ENCODE measurements at regions not wholly inside any gene's neighbourhood (a gene's known extent, or its start where the extent isn't known, plus 50 kb on each side); places are given as distances from the start of the nearest gene placed in this dataset.
"Not testable (repeated sequence)": the region's sequence is repeated elsewhere in the genome, so short reads cannot be mapped to it uniquely, and the experiment has no call there.

DNA sequence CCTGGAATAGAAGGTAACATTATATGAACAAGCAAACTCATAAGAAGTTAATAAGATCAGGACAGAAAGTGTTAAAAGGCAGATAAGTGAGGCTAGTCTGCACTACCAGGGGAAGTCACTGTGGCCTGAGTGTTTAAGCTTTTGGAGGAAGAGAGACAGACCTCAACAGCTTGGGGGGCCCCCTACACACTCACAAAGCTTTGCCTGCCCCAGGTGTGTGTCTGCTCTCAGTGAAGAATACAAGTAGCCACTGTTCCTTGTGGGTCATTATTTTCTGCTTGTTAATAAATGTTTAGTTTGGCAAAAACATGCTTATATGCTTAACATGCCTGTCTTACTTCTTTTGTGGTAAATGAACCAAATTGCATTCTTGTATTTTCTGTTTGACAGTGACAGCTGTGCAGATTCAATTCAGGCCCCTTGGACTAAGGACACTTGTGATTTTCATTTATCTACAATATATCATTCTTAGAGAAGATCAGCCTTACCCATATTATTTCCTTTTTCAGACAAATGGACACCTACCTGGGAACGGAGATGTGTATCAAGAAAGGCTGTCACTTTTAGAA is 50.7 kb upstream of the C12orf71 start:
- no peak for DNase-seq

DNA sequence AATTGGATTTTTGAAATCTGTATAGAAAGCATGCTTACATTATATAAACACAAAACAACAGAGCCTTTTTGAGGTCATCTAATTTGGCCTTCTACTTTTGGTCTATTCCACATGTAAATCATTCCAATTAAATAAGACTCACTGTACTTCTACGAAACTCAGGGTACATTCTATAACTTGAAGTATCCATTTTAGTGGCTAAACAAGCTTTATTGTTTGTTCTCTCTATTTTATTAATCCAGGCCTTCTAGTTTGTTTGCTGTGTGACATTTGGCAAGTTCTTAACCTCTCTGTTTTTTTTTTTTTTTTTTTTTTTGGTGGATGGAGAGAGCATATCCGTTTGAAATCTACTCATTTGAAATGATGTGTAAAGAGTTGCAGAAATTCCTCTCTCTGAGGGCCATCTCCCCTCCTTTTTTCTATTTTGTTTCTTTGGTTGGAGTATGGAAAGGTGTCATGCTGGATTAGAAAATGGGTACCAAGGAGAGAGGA is 58.1 kb upstream of the C12orf71 start:
- no peak for DNase-seq

DNA sequence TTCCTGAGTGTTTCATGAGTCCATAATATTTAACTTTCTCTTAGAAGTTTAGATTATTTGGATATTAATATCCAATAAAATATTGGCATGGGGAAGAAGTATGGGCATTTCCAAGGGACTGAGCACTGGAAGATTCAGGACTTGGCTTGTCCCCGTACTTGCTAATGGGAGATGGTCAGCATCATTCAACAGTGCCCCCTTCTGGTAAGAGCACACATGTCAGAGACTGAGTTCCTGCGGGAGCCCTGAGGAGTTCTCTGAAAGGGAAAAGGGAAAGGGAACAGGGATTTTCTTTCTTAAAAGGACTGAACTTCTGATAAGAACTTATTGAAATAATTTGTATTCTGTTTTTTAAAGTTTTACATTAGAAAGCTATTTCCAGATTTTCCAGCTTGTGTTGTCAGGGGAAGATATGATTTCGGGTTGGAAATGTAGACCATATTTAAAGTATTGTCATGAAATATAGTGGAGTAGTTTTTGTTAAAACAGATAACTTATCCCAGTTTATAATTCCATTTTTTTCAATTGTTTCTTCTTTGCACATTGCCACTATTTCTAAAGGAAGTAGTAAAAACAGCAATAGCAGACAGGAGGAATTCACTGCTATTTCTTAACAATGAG is 59.8 kb upstream of the C12orf71 start:
- DNase-seq: peak; percentile 5 to 64

DNA sequence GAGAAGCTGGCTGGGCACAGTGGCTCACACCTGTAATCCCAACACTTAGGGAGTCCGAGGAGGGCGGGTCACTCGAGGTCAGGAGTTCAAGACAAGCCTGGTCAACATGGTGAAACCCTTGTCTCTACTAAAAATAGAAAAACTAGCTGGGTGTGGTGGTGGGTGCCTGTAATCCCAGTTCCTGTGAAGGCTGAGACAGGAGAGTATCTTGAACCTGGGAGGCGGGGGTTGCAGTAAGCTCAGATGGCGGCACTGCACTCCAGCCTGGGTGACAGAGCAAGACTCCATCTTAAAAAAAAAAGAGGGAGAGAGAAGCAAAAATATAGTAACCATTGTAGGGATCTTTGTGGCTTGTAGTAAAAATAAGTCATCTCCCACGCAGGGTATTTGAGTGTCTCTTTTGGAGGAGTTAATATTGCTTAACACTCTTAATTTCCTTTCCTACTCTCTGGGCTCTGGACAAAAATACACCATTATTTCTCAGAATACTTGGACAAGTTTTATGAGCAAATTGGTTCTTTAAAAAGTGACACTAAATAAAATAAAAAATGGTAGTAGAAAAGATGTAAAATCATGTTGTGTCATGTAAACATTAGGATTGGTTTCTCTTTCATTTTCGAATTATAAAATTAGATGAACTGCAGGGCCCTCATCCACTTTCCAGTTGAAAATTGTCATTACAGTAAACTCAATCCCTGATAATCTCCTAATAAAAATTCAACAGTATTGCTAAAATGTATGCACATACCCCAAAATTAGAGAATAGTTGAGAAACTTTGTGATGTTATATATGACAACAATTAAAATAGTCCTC is 61.1 kb upstream of the C12orf71 start:
- no peak for DNase-seq

DNA sequence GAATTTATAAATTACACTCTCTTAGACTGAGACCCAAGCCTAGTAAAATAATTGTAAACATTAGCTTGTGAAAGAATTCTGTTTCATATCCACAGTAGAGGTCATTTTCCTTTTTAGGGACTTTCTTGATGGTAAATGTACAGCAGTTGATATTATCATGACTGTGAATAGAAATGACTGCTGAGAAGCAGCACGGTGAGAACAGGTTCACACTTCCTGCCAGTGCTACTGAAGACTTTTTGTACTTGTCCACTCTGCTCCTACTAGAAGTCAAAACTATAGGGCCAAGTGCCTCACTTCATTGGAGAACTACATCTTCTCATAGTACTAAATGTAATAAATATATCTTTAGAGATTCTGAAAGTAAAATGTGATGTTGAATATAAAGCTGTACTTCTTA is 63.3 kb upstream of the C12orf71 start:
- not testable (repeated sequence) for DNase-seq

DNA sequence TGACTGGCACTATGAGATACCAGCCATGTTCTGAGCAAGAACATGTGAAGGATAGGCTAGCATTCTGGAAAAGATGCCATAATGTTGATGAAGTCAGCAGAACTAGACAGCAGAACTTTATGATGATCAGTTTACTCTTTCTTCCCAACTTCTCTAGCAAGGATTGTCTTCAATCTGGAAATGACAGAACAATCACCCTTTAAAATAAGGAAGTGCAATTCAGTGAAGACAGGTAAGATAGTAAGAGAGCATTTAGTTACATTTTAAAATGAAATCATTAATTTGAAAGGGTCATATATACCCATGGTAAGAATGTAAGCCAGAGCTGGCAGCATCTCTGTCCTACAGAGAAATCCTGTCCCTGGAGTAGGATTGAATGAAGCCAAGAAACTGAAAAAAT is 66.0 kb upstream of the C12orf71 start:
- no peak for DNase-seq

DNA sequence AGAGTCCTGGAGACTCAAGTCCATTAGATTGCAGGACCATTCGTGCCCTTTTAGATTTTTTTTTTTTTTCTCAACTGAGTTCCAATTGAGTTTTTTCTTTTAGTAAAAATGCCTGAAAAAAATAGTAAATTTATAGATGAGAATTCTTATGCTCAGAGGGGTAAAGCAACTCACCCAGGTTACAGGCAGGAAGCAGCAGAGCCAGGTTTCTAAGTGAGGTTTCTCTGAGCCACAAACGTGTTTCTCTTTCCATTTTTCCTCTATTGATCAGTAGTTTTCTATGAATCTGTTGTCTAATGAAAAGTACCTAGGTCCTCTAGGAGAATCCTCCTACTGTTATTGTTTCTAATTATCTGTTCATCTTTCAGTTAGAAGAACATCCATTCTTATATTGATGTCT is 66.4 kb upstream of the C12orf71 start:
- DNase-seq: no peak

DNA sequence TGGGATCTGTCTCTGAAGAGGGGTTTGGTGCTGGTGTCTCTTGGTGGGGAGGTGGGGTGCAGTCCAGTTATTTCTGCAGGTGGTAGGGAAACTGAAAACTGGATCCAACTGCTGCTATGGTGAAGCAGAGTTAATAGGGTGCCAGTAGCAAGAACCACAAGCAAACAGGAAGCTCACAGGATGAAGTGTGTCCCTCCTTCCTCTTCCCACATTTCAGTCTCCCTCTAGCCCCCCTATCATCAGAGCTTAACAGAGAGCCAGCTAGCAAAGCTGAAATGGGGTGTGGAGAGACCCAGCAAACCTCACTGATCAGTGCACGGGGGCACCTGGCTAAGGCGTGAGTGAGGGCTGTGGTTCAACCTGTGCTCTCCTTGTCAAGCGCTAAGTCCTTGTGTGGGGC is 69.1 kb upstream of the C12orf71 start:
- no peak for DNase-seq

DNA sequence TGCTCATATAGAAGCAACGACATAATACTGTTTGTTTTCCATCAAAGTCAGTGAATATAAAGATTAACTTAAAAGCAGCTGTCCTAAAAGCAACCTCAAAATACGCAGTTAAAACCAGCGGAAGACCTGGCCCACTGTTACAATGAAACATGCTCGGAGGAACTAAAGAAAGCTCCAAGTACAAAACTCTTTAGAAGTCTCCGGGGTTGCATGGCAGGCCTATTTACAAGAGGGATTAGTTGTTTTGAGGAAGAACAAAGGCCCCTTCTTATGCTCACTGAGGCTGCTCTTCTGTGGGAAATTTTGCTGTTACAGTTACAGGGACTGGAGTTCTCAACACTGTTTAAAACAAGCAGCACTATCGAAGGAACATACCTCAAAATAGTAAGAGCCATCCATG is 75.9 kb upstream of the C12orf71 start:
- DNase-seq: no peak

DNA sequence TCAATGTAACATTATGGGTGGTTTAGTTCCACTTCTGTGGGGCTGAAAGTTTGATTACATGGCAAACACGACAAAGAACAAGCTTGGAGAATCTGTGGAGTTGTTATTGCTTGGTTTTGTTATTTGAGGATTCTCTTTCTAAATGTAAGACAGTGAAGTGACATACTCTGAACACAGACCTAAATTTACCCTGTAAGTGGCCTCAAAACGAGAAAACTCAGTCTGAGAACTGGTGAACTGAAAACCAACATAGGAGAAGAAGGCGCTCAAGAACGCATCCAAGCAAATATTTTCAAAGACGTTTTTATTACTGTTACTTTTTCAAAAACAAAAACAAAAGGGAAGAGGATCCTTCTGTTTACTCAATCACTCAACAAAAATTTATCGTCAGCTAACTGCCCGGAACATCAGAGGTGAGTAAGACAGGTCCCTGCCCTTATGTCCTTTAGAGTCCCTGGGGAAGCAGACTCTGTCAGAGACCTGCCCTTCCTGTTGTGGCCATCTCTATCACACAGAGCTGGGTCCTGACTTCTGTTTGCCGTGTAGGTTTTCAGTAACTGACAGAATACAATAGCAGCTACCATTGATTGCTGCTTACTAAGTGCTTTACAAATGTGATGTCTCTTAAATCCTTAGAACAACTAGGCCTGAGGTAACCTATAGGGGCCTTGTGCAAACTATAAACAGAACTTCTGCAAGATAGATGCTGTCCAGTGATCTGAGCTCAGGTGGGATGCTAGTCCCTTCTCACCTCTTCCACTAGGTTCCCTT is 79.3 kb upstream of the C12orf71 start:
- DNase-seq: no peak

DNA sequence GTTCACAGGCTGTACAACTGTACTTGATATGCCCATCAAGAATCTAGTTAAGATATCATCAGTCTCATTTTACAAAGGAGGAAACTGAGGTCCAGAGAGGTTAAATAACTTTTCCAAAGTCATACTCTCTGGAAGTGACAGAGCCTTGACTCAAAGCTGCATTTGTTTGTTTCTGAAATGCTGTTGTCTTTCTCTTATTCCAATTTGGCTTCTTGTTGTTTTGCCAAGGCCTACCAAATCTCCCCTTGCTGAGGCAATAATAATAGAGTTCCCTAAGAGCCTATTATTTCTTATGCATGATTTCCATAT is 79.8 kb upstream of the C12orf71 start:
- no peak for DNase-seq

DNA sequence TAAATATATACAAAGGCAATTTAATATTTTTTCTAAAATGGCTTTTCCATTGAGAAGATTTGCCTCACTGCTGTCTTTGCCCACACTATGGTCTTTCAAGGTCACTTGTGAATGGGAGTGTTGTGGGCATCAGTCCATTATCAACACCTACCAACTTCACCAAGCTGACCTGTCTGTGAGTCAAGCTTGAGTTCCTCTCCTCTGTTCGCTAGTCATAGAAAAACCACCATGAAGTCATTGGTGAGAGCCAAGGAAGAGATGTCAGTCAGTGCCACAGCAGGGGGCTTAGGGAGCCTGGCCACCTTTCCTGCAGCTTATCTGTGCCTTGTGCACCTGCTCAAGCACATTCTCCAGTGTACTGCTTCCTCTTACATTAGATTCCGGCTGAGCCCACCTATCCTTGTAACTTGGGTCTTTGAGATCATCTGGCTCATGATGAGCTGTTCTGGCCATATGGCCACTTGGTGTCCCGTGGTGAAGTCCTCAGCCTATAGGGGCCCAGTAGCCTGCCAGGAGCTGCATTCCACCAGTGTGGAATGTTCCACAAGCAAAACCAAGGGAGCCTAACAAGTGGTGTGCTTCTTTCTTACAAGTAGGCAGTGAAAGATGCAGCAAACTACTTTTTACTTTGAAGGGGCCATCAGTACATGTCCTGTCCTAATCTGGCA is 80.8 kb upstream of the C12orf71 start:
- DNase-seq: peak; percentile 66 to 86

DNA sequence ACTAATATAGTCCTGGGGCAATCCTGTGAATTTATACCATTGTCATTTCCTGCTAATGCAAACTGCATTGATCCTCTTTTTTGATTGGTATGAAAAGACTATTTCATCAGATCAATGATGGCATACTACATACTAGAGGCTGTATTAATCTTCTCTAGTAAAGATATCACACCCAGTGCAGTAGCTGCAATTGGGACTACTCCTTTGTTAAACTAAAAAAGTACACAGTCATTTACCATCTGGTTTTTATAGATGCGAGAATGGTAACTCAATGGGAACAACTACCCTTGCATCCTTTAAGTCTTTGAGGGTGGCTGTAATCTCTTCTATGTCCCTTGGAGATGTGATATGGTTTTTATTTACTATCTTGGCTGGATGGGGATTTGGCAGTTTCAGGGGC is 80.2 kb upstream of the STK38L start:
- peak in 1 of 2 experiments; percentile 60 for DNase-seq

DNA sequence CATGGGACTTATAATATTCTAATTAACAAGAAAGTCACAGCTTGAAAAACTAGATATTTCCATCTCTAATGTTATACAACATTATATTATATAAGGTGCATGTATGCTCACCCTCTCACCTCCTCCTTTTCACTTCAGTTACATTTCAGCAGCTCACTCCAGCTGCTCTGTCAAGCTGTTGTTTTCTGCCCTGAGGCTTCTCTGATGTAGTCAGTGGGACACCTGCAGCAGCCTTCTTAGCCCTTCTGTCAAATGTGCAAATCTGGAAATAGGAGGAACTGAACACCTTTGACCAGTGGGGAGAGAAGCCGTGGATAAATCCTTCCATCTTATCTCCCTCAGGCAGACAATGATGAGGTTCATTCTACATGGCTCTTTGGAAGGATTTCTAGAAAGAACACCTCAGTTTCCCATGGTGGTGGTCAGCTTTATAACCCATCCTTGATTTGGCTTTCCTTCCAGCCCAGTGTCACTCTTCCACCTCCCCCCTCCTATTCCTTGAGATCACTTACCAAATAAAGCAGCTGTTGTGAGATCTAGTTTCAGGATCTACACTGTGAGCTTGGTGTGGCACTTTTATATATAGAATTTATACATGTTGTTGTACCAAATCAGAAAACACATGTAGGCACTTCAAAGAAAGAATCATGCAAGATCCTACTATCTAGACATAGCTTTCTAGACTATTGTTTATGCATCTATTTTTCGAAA is 79.6 kb upstream of the STK38L start:
- peak; percentile 75 to 90 for DNase-seq

DNA sequence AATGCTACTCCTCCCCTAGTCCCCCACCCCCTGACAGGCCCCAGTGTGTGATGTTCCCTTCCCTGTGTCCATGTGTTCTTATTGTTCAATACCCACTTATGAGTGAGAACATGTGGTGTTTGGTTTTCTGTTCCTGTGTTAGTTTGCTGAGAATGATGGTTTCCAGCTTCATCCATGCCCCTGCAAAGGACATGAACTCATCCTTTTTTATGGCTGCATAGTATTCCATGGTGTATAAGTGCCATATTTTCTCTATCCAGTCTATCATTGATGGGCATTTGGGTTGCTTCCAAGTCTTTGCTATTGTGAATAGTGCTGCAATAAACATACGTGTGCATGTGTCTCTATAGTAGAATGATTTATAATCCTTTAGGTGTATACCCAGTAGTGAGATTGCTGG is 78.1 kb upstream of the STK38L start:
- not testable (repeated sequence) for DNase-seq

DNA sequence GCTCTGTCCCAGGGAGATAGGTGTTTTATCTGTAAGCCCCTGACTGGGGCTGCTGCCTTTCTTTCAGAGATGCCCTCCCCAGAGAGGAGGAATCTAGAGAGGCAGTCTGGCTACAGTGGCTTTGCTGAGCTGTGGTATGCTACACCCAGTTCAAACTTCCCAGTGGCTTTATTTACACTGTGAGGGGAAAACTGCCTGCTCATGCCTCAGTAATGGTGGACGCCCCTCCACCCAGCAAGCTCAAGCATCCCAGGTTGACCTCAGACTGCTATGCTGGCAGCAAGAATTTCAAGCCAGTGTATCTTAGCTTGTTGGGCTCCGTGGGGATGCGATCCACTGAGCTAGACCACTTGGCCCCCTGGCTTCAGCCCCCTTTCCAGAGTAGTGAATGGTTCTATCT is 72.6 kb upstream of the STK38L start:
- DNase-seq: not testable (repeated sequence)

DNA sequence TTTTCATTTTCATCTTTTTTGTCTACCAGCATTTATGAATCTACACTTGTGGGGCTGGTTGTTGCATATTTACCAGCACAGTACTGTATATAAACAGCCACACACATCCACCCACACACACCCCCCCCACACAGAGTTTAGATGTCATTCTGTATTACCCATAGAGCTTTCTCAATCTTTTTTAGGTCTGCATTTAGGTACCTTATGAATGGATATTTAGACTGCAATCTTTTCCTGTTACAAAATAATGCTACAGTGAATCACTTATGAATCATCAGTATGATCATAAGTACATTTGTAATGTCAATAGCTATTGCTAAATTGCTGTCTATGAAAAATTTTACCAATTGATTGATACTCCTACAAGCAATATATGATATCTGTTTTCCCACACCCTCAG is 67.3 kb upstream of the STK38L start:
- no peak for DNase-seq

DNA sequence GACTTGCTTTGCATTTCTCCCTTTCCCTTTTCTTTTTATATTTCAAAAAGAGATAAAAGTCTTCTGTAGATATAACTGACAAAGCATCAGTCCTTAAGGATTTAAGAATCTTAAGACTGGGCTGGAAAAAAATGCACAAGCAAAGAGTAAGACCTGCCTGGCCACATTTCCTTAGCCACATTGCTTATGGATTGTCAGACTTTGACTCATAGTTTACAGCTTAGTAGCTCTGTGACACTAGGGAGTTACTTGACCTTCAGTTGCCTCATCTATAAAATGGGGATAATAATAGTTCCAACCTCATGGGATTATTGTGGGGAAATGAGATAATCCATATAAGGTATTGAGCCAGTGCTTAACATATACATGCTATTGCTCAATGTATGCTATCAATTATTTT is 66.4 kb upstream of the STK38L start:
- DNase-seq: no peak

DNA sequence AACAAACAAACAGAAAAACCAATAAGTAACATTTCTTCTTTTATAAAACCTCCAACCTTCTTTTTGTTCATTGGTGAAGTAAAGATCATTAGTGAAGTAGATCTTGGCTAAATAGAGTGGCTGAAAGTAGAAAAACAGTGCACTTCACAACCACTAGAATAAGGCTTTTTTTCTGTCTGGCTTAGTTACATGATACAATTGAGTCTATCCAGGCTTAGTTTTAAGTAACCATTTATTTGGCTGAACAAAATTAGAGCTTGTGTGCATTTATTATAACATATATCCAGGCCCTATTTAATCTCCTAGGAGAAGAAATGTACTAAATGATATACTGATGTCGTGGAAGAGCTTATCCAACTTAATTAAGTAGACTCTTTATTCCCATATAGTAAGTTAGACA is 65.8 kb upstream of the STK38L start:
- DNase-seq: no peak

DNA sequence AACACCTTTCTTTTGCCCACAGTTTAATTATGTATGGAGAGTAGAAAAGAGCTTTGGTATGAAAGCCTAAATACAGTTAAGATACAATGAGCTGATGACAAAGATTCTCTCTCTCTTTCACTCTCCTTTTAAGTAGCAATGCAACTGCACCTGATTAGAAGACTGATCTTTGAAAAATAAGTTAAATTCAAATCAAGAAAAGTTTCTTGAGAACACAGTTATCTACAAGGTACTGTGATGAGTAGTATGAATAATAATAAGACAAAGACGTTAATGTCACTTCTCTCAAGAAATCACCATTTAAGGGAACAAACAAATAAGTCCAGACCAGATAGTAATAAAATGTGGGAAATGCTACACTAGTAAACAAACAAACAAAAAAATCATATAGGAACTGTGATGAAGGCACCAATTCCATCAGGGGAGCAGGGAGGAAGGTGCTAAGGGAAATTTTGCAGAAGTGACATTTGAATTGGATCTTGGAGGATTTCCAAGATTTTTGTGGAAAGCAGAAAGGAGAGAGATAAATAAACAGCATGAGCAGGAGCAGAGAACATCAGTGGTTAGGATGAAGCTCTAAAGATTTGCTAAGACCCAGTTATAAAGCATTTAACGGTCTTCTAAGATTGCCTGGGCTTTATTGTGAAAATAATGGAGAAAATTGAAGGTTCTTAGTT is 65.2 kb upstream of the STK38L start:
- DNase-seq: no peak

DNA sequence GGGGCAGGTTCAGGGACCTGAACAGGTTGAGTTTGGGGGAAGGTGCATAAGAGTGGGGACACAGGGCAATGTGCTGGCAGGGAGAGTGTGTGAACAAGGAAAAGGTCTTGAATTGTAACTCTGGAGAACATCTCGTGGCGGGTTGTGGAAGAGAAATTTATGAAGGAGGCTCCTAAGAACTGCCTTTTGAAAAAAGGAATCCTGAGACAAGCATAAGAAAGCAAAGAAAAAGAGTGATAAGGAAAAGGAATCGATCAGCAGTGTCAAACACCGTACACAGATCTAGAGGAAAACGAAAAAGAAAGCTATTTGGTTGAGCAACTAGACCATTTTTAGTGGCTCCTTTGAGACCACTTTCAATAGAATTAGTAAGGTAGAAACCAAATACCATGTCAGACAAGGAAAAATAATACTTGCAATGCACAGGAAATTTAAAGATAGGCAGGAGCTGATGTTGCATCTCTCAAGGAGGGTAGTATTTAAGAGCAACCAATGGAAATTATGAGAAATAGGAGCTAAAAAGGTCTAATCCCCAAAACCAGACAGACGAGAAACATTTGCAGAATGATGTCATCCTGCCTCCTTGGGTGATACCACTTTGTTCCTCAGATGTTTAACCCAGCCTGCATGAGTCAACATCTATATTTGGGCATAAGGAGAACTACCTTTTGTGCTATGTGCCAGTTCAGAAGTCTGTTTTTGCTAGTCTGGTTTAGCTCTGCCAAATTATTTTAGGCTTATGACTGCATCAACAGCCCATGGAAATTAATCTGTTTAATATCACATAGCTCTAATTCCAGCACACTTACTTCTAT is 64.5 kb upstream of the STK38L start:
- DNase-seq: no peak
